HG03103 (cell line): ENCODE measurements at regions not wholly inside any gene's neighbourhood (a gene's known extent, or its start where the extent isn't known, plus 50 kb on each side); places are given as distances from the start of the nearest gene placed in this dataset.
"Not testable (repeated sequence)": the region's sequence is repeated elsewhere in the genome, so short reads cannot be mapped to it uniquely, and the experiment has no call there.

Experiments used
- ATAC-seq: cut with Tn5 transposase; IDR thresholded peaks from one replicate; pipeline ENCODE4 v1.9.1; 2021; ENCODE audit warnings: low read depth; ENCODE audit not compliant: unreplicated experiment

GRCh38 chr12:75634244-75635222 is 123.1 kb upstream of the KRR1 start:
- no peak for ATAC-seq

GRCh38 chr12:75633789-75634188 is 122.4 kb upstream of the KRR1 start:
- no peak for ATAC-seq

GRCh38 chr12:75632442-75632841 is 121.0 kb upstream of the KRR1 start:
- ATAC-seq, result no peak

GRCh38 chr12:75631831-75632230 is 120.4 kb upstream of the KRR1 start:
- ATAC-seq, result no peak

DNA sequence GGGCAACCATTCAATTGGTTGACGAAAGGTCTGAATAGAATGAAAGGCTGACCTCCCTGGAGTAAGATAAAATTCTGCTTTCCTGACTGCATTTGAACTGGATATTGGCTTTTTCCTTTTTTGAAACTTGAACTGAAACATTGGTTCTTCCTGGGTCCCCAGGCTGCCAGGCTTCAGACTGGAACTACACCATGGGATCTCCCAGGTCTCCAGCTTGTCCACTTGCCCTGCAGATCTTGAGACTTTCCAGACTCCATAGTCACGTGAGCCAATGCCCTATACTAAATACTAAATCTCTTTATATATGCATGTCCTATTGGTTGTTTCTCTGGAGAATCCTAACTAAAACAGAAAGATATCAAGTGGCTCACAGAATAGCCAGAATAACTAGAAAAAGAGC is 118.7 kb upstream of the KRR1 start:
- no peak for ATAC-seq

GRCh38 chr12:75628916-75629315 is 117.5 kb upstream of the KRR1 start:
- no peak for ATAC-seq

- ATAC-seq, result no peak
Observed at GRCh38 chr12:75628511-75628910, 117.1 kb upstream of the KRR1 start.

DNA sequence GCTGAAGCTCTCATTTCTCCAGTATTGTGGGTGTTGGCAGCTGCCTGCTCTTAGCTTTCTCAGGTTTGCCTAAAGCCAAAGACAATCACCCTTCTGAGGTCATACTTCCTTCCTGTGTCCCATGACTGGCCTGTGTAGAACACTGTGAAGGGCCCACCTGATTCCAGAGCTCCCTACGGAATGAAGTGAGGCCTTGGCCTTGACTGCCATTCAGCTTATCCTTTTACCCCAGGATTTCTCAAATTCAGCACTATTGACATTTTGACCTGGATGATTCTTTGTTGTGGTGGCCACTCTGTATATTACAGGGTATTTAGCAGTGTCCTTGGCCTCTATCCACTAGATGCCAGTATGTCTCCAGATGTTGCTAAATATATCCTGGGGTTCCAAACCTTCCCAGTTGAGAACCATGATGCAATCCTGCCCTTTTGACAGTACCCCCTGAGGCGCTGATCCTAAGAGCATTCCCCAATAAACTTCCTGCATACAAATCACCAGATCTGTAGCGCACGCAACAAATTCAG is 112.3 kb upstream of the KRR1 start:
- ATAC-seq, result no peak

DNA sequence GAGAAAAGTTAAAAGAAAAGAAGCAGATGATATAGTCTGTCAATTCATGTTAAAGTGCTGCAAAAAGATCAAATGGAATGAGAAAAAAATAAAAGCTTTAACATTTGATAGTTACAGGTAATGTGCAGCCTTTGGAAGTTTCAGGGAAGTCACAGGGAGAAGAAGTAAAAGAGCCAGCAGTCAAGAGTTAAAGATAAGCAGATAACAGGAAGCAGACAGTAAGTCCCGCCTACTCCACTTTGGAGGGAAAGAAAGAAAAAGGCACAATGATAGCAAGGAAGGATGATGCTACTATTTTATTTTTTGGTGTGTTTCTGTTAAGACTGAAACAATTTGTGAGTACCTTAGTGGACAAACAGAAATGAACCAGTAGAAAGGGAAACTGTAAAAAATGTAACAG is 111.1 kb upstream of the KRR1 start:
- no peak for ATAC-seq

- not testable (repeated sequence) for ATAC-seq
Observed at GRCh38 chr12:75614396-75614795, 103.0 kb upstream of the KRR1 start.

GRCh38 chr12:75613981-75614380 is 102.6 kb upstream of the KRR1 start:
- ATAC-seq, result no peak

GRCh38 chr12:75611041-75611440 is 99.6 kb upstream of the KRR1 start:
- no peak for ATAC-seq

- ATAC-seq, result no peak
Observed at GRCh38 chr12:75606956-75607355, 95.5 kb upstream of the KRR1 start.

DNA sequence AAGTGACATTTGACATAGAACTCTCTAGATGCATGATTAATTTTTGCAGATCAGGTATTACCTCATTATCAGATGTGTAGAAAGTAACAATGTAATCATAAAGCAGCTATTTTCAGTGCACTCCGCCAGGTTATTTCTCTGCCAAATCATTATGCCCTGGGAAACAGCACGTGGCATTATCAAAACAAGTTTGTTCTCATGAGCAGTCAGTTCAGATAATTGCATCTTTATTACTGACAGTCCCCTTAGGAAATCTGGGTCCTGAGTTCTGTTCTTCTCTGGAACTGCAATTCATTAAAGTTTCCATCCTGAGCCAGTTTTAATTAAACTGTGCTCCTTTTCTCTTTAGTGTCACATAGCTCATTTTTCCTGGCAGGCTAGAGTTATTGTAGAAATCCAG is 94.7 kb upstream of the KRR1 start:
- ATAC-seq, result no peak

DNA sequence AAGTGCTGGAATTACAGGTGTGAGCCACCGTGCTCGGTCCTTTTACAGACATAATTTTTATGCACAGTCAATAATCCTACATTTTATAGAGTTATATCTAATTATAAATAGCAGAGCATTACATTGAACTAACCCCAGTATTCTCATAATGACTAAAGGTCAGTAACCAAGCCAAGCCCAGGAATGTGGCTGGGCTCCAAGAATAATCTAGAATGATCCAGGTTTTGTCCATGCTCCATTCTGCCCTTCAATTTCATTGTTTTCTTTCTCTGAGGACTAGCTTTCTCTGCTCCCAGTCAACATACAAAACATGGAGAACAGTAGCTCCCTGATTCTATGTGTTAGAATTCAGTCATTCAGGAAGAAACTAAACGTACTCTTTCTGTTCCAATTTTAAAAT is 92.1 kb upstream of the KRR1 start:
- no peak for ATAC-seq

DNA sequence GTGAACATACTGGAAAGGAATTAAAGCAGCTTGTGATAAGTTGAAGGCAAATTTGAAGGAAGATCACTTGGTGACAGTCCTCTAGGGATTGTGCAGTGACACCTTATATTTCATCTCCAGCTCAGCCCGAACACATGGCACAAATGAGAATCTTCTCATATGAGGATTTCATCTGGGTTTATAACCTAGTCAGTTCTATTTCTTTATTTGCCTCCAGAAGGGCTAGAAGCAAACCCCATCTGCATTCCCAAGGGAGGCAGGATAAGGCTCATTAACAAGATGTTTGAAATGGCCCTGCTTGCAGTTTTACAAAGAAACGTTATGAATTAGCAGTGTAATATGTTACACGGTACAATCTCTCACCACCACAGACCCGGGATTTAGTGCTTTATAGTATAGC is 90.7 kb upstream of the KRR1 start:
- ATAC-seq, result no peak

GRCh38 chr12:75600146-75600545 is 88.7 kb upstream of the KRR1 start:
- ATAC-seq, result no peak

DNA sequence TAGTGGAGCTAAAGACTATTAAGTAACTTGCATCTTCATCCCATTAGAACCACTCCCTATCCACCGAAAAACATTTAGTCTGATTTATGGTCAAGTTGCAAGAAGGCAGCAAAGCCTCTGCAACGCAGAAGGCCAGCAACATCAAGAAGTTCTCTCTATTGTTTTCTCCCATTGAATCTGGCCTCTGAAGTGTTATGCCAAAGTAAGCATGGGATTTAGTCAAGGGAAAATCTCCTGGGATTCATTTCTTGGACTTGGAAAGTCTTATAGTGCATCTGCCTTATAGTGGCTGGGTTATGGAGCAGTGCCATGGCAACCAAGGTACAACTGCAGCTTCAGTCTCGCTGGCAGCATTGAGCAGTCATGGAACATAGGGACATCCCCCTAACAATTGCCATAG is 87.7 kb upstream of the KRR1 start:
- no peak for ATAC-seq

DNA sequence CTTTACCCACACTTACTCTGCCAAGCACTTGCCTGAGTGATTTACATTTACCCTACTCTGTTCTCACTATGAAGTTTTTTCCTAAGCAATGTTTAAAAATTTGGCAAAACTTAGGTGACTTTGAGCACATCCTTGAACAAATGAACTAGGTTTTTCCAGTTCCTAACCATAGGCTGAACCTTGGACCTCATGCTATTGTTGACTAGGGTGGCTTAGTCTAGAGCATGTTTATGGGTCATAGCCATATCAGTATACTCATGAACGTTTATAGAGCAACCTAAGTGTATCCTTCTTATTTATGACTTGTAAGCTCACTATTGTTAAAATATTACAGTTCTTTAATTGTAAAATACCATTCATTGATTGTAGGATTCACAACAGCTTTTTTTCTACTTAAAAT is 85.0 kb upstream of the KRR1 start:
- ATAC-seq, result no peak

- no peak for ATAC-seq
Observed at GRCh38 chr12:75592638-75593335, 81.4 kb upstream of the KRR1 start.

DNA sequence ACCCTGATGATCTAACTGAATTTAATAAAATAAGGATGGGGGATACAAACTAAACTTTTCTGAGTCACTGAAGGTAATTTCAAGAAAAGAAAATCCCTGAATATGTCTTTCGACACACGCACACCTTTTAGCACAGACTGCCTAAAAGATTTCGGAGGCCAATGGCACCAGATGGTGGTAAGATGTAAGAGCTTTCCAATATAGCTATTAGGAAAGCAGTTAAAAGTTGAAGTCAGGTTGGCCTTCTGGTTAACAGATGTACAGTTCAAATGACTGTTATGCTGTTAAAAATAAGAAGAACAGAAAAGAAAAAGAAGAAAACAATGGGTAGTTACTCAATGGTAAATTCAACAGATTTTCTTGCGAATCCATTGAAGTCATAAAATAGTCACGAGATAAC is 80.7 kb upstream of the KRR1 start:
- ATAC-seq, result no peak

GRCh38 chr12:75591628-75592027 is 80.2 kb upstream of the KRR1 start:
- ATAC-seq, result no peak
